SKM-1 treated with dmso at 0.1 percent for 144 hours (cell line): ENCODE measurements at regions not wholly inside any gene's neighbourhood (a gene's known extent, or its start where the extent isn't known, plus 50 kb on each side); places are given as distances from the start of the nearest gene placed in this dataset.
"Not testable (repeated sequence)": the region's sequence is repeated elsewhere in the genome, so short reads cannot be mapped to it uniquely, and the experiment has no call there.

Source experiments
- DNase-seq: peaks from one replicate; lab custom pipeline; 2025; ENCODE audit not compliant: unreplicated experiment; lab: John Stamatoyannopoulos, UW

DNA sequence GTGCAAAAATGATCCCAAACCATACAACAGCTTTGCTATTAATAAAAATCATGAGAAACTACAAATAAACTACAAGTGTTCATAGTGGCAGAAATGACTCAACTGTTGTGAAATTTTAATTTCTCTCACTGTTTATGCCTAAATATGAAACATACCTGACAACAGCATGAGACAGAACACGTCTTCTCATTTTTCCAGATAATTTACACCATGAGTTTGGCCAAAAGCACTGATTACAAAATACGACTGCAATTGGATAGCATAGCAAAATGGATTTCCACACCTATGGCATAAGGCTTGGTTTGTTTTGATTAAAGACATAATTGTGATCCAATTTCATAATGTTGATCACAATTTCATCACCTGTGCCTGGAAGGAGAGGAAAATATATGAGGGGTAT is 608.6 kb downstream of the GATA3 start:
- no peak for DNase-seq

- no peak for DNase-seq
Observed at GRCh38 chr10:8665322-8665721, 610.8 kb downstream of the GATA3 start.

- DNase-seq: no peak
Observed at GRCh38 chr10:8670461-8670860, 616.0 kb downstream of the GATA3 start.

- no peak for DNase-seq
Observed at GRCh38 chr10:8674230-8674629, 619.7 kb downstream of the GATA3 start.

DNA sequence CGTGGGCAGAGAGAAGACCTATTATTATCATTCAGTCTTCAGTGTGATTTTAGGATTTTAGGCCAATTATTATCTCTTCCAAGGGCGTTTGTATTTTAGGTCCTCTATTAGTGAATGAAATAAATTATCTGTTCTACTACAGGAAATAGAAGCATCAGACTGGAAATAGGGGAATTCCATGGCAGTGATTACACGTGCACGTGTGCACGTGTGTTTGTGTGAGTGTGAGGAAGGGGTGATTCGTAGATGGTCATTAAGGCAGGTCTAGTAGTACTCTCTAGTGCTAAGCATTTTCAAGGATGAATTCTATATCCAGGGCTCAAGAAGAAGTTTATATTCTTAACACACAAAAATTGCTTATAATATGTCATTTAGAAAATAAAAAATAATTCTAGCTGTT is 623.2 kb downstream of the GATA3 start:
- no peak for DNase-seq

DNA sequence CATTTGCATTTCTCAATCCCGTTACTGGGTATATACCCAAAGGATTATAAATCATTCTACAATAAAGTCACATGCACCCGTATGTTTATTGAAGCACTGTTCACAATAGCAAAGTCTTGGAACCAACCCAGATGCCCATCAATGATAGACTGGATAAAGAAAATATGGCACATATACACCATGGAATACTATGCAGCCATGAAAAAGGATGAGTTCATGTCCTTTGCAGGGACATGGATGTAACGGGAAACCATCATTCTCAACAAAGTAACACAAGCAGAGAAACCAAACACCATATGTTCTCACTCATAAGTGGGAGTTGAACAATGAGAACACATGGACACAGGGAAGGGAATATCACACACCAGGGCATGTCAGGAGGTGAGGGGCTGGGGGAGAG is 630.4 kb downstream of the GATA3 start:
- DNase-seq: not testable (repeated sequence)

- no peak for DNase-seq
Observed at GRCh38 chr10:8688881-8689280, 634.4 kb downstream of the GATA3 start.

GRCh38 chr10:8691498-8692017 is 637.1 kb downstream of the GATA3 start:
- DNase-seq: no peak

DNA sequence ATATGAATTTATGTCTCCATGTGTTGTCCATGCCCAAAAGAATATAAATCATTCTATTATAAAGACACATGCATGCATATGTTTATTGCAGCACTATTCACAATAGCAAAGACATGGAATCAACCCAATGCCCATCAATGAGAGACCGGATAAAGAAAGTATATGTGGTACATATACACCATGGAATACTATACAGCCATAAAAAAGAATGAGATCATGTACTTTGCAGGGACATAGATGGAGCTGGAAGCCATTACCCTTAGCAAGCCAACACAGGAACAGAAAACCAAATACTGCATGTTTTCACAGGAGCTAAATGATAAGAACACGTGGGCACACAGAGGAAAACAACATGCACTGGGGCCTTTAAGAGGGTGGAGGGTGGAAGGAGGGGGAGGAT is 639.1 kb downstream of the GATA3 start:
- DNase-seq: not testable (repeated sequence)

GRCh38 chr10:8696746-8697145 is 642.3 kb downstream of the GATA3 start:
- no peak for DNase-seq

DNA sequence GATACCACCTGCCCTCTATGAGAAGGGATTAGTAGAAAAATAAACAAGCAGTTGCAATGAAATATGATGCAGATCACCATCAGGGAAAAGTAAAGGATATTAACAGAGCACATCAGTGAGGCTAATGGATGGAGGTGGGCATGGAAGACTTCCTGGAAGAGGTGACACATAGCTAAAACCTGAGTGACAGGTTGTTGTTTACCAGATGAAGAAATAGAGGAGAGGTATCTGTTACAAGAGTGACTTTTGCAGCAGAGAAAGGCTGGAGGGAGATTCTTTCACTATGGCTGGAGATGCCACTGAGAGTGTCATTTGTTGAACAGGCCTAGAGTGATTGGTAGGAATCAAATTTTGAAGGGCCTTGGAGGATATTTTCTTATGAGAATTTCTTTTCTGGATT is 646.2 kb downstream of the GATA3 start:
- no peak for DNase-seq

DNA sequence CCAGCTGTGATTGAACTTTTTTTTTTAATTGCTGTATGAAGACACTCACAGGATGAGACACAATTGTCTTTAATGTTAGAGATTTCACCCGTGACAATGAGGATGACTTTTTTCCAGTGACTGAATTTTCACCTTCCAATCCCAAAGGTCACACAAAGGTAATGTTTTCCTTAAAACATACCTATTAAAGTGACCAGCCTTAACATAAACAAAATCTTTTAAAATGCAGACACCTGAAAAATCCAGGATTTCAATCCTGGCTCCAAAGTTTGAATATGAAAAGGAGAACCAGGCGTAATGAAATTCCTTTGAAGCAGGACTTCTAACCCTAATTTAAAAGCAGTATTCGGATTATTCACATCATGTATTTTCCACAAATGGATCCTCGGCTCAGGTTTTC is 647.7 kb downstream of the GATA3 start:
- no peak for DNase-seq

GRCh38 chr10:8705415-8705814 is 650.9 kb downstream of the GATA3 start:
- no peak for DNase-seq

- DNase-seq: no peak
Observed at GRCh38 chr10:8712656-8713055, 658.2 kb downstream of the GATA3 start.

GRCh38 chr10:8719971-8720370 is 665.5 kb downstream of the GATA3 start:
- DNase-seq: no peak

DNA sequence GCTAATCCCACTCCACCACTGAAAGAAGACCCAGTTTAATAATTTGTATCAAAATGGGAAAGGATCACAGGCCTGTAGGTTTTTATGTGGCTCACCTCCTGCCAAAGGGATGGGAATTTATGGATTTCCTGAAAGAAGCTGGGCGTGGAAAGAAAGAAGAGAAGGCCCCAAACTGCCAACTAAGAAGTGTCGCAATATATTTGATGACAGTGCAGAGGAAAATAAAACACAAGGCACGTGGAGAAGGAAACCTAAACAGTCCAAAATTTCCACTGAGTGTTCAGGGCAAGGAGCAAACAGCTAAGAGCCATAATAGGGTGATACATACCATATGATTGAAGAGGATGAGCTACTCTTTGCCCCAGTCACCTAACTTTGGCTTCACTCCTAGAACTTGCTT is 667.2 kb downstream of the GATA3 start:
- no peak for DNase-seq

- DNase-seq: no peak
Observed at GRCh38 chr10:8722835-8723234, 668.3 kb downstream of the GATA3 start.

DNA sequence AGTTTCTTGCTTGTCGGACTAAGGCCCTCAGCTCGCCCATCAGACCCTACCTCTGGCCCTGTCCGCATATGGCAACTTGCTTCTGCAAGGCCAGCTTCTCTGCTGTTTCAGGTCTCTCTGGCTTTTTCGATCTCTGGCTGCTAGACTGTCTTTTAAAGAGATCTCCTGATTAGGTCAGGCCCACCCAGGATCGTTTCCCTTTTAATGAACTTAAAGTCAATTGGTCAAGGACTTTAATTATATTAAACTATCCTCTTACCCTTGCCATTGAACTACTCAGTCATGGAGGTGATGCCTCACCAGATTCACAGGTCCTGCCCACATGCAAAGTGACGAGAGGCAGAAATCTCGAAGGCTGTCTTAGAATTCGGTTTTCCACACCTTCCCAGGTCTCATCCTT is 670.9 kb downstream of the GATA3 start:
- DNase-seq: no peak

- no peak for DNase-seq
Observed at GRCh38 chr10:8726084-8726778, 671.7 kb downstream of the GATA3 start.

DNA sequence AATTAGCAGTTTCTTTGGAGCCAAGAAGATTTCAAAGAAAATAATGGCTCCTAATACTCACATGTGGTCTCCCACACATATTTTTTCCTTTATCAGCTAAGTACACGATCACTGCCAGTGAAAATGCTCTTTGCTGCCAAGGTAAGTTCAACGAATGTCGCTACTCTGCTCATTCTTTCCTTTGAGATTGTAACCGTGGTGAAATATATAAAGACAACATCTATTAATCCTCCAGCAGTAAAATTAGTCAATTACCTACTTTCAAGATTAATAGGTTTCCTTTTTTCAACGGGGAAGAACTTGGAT is 672.2 kb downstream of the GATA3 start:
- DNase-seq: no peak

- no peak for DNase-seq
Observed at GRCh38 chr10:8731121-8732095, 676.9 kb downstream of the GATA3 start.

DNA sequence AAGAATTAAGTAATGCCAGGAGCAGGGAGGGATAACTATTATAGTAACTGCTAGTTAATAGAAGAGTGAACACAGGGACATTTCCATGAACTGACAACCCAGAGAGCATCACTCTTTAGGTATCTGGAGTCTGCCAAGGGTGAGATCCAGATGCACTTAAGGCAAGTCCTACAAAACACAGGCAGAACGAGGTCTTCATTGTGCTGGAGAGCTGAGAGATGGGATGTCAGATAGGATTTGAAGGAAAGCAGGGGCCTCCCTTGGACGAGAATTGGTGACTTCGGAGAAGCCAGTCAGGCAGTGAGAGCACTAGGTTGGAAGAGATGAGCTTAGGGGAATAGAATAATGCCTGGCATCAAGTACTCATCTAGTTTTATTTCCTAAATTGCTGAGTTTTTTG is 684.5 kb downstream of the GATA3 start:
- no peak for DNase-seq
